Activated T-helper 2 cell treated with anti-CD3 and anti-CD28 coated beads, Interferon-gamma antibody, Interleukin-2, Interleukin-4, amounts not matched to agents 10 μg/mL and 5 μg/mL and 100 μg/mL, durations not matched to agents 14 hours and 24 hours and 36 hours (primary cell): ENCODE measurements at regions not wholly inside any gene's neighbourhood (a gene's known extent, or its start where the extent isn't known, plus 50 kb on each side); places are given as distances from the start of the nearest gene placed in this dataset.
"Not testable (repeated sequence)": the region's sequence is repeated elsewhere in the genome, so short reads cannot be mapped to it uniquely, and the experiment has no call there.

Experiments used
- DNase-seq: peaks from one replicate; pipeline ENCODE4 v3.0.0; 2021; ENCODE audit warnings: low spot score
- H3K27ac Mint-ChIP-seq: one replicate; pipeline ENCODE4 v1.8.0; 2021; ENCODE audit warnings: mixed read lengths
- H3K27me3 Mint-ChIP-seq: one replicate; pipeline ENCODE4 v1.8.0; 2021; ENCODE audit warnings: low read depth, mixed read lengths
- H3K36me3 Mint-ChIP-seq: one replicate; pipeline ENCODE4 v1.8.0; 2021; ENCODE audit warnings: low read depth, mixed read lengths
- H3K4me1 Mint-ChIP-seq: one replicate; pipeline ENCODE4 v1.8.0; 2021; ENCODE audit warnings: low read depth, mixed read lengths
- H3K4me3 Mint-ChIP-seq: one replicate; pipeline ENCODE4 v1.8.0; 2021; ENCODE audit warnings: low read depth, mild to moderate bottlenecking, moderate library complexity, mixed read lengths
- H3K9me3 Mint-ChIP-seq: one replicate; pipeline ENCODE4 v1.8.0; 2021; ENCODE audit warnings: mixed read lengths
- intact Hi-C: fragments of 100-400 bp; cut with micrococcal nuclease; formaldehyde crosslinking; loops from one replicate; pipeline ENCODE4 v1.15.1; 2023

DNA sequence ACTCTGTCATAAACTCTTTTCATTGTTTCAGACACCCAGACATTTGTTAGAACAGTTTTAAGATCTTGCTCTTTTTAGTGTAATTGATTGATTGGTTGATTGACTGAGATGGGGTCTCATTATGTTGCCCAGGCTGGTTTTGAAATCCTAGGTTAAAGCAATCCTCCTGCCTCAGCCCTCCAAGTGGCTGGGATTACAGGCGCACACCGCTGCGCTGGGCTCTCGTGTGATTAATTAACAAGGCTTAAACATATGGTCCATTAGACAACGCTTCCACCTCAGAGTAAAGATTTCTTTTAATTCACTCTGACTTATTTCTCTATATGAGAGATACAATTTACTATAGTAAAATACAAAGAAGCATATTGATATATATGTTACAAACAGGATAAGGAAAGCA, 114.0 kb upstream of the C2CD4B start:
- Mint-ChIP-seq H3K4me1 (no peaks in the 10 kb centered on the region), H3K9me3 (no peaks in the 10 kb centered on the region), H3K4me3 (no peak overlapping the region), H3K27me3 (peaks cover 8% of the 10 kb centered on the region), H3K36me3 (no peaks in the 10 kb centered on the region), H3K27ac (no peak overlapping the region)
- DNase-seq: no peak
- intact Hi-C loops: no loop called here

DNA sequence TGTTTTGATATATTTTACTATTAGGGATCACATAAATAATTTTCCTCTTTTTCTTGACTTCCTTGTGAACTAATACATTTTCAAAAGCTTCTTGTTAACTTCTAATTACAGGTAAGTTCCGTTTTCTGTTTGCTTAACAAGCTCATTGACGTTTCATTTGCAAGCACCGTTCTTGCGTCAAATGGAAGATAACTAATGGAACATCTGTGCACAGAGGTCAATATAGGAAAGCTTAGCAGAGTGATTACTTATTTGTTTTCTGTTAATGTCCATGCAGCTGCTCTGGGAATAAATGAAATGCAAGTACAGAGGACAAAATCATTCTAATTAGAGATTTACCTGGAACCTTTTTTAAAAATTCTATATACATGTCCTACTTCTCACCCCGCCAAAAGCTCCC, 115.5 kb upstream of the C2CD4B start:
- Mint-ChIP-seq H3K36me3 (no peaks in the 10 kb centered on the region), H3K9me3 (no peaks in the 10 kb centered on the region), H3K27ac (no peak overlapping the region), H3K4me3 (no peak overlapping the region), H3K4me1 (no peaks in the 10 kb centered on the region), H3K27me3 (peaks cover 13% of the 10 kb centered on the region)
- no peak for DNase-seq
- intact Hi-C loops: no loop called here

DNA sequence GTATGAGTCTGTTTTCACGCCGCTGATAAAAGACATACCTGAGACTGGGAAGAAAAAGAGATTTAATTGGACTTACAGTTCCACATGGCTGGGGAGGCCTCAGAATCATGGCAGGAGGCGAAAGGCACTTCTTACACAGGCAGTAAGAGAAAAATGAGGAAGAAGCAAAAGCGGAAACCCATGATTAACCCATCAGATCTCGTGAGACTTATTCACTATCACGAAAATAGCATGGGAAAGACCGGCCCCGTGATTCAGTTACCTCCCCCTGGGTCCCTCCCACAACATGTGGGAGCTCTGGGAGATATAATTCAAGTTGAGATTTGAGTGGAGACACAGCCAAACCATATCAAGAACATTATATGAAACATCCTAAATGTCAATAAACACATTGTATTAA, 116.7 kb upstream of the C2CD4B start:
- H3K36me3 Mint-ChIP-seq, H3K27ac Mint-ChIP-seq, DNase-seq, H3K4me1 Mint-ChIP-seq, intact Hi-C loops, H3K4me3 Mint-ChIP-seq, H3K9me3 Mint-ChIP-seq: not testable (repeated sequence)
- H3K27me3 Mint-ChIP-seq: peaks cover 19% of the 10 kb centered on the region

DNA sequence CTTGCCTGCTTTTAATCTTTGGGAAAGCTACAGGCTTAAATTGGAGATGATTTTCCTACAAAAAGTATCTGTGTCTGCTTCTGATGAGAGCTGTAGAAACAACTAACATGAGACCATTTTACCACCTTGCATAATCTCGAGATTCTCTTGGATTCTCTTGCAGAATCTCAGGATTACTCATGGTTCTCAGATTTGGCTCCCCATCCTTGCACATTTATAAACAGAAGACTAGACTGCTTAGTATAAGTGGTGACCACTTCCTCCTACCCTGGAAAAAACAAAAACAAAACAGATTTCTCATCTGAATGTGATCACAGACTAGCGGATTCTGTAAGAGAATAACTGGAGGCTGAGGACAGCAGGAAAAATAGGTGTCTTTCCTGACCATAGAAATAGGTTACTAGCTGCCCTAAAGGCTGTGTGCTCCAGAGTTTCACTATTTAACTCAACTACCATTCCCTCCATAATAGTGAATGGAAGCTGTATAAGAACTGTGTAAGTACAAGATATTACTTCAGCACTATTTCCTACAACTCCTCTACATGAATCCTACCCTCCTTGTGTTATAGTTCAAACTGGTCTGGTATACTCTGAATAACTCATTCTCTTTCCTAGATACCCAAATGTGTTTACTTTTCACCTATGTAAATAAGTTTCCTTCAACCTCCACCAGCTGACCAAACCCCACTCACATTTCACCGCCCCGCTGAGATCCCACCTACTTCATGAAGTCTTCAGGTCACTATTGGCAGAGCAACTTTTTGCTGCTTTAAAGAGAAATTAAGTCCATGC, 122.2 kb upstream of the C2CD4B start:
- H3K36me3 Mint-ChIP-seq: no peaks in the 10 kb centered on the region
- no peak overlapping the region for H3K27ac Mint-ChIP-seq
- DNase-seq: no peak
- H3K9me3 Mint-ChIP-seq: no peaks in the 10 kb centered on the region
- H3K27me3 Mint-ChIP-seq: peaks cover 42% of the 10 kb centered on the region
- H3K4me3 Mint-ChIP-seq: no peak overlapping the region
- H3K4me1 Mint-ChIP-seq: no peaks in the 10 kb centered on the region
- intact Hi-C loops: no loop called here

DNA sequence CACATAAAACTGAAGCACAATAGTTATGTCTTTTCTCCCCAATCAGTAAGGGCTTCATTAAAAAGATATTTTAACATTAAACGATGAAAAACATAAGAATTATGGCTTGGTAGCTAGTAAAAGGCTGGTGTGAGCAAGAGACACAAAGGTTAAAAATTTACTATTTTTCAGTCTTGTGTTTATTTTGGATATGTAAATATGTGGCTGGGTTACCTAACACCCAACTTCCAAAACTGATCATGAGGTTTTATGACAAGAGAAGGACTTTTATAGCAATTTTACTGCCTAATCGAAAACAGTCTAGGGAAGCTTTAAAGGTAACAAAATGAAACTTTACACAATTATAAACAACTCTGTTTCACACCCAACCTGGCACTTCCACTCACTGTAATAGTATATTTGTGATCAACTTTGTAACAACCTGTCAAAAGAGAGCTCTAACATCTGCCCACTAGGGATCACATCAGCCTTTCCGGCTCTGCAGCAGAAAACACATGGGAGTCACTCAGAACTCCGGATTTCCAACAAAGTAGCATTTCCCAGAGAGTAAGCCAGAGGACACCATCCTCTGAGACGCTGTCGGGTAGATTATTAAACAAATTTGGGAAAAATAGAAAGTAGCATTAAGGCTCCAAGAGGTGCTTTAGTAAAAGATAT, 123.4 kb upstream of the C2CD4B start:
- Mint-ChIP-seq H3K36me3 (no peaks in the 10 kb centered on the region), H3K27ac (no peak overlapping the region), H3K4me1 (no peaks in the 10 kb centered on the region), H3K4me3 (no peak overlapping the region), H3K9me3 (no peaks in the 10 kb centered on the region), H3K27me3 (peaks cover 42% of the 10 kb centered on the region)
- intact Hi-C loops: no loop called here
- no peak for DNase-seq

DNA sequence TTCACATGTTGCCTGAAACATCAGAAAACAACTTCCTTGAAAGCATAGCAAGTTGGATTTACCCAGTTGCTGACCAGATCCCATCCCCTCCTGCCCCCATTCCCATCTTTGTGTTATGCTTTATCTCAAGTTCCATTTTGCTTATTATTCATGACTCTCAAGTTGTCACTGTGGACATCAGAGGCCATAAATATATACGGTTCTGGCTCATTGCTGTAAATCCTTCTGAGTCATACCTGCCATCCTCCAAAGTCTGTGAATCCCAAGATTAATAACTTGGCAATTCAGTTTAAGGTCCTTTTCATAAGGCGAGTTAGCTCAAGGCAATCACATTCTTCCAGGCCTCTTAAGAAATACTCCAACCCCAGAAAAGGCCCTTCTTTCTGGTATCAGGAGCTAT, 126.2 kb upstream of the C2CD4B start:
- H3K4me3 Mint-ChIP-seq: no peak overlapping the region
- no peak for DNase-seq
- peaks cover 38% of the 10 kb centered on the region for H3K27me3 Mint-ChIP-seq
- intact Hi-C loops: no loop called here
- H3K27ac Mint-ChIP-seq: no peak overlapping the region
- no peaks in the 10 kb centered on the region for H3K4me1 Mint-ChIP-seq
- H3K9me3 Mint-ChIP-seq: no peaks in the 10 kb centered on the region
- no peaks in the 10 kb centered on the region for H3K36me3 Mint-ChIP-seq

DNA sequence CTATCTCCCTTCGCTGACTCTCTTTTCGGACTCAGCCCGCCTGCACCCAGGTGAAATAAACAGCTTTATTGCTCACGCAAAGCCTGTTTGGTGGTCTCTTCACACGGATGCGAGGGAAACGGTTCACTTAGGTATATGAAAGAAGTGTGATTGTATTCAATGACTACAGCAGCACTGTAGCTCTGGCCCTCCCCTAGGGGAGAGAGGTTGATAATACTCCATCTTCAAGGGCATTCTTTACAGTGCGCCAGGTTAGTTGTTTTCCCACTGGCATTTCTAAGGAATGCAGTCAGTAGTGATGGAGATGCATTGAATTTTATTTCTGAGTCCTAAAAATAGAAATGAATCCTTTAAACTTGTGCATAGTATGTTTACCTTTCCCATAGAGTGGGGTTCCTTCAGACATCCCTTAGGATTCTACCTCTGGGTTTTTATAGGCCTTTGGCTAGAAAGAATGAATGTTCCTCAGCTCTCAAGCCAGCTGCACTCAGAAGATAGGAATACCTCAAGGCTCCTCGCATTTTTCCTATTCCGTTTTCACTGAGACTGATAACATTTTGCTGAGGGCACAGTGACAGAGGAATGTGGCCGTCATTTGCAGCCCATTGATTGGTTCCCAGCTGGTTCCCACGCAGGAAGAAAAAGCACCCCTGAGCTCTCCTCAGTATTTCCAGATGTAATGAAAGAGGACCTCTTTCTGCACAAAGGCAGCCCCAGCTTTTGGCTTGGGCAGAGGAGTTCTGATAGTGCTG, 131.8 kb upstream of the C2CD4B start:
- no peak overlapping the region for H3K4me3 Mint-ChIP-seq
- peaks cover 10% of the 10 kb centered on the region for H3K27me3 Mint-ChIP-seq
- no peaks in the 10 kb centered on the region for H3K36me3 Mint-ChIP-seq
- H3K9me3 Mint-ChIP-seq: no peaks in the 10 kb centered on the region
- no peak overlapping the region for H3K27ac Mint-ChIP-seq
- H3K4me1 Mint-ChIP-seq: no peaks in the 10 kb centered on the region
- intact Hi-C loops: no loop called here
- DNase-seq: no peak

DNA sequence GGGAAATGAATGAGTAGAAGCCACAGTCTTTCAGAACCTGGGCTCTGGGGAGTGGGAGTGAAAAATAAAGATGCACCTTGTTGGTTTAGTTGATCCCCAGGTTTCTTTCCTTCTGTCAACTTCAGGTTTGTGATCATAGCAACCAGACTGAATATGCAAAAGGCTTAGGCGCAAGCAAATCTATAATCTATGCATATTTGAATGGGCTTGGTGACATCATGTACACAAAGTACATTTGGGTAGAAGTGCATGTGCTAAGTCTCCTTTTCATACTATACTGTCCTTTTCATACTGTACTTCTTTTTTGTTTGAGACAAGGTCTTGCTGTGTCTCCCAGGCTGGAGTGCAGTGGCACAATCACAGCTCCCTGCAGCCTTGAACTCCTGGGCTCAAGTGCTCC, 132.4 kb upstream of the C2CD4B start:
- Mint-ChIP-seq H3K9me3 (no peaks in the 10 kb centered on the region), H3K4me3 (no peak overlapping the region), H3K27me3 (peaks cover 8% of the 10 kb centered on the region), H3K4me1 (no peaks in the 10 kb centered on the region), H3K27ac (no peak overlapping the region), H3K36me3 (no peaks in the 10 kb centered on the region)
- DNase-seq: no peak
- intact Hi-C loops: no loop called here

DNA sequence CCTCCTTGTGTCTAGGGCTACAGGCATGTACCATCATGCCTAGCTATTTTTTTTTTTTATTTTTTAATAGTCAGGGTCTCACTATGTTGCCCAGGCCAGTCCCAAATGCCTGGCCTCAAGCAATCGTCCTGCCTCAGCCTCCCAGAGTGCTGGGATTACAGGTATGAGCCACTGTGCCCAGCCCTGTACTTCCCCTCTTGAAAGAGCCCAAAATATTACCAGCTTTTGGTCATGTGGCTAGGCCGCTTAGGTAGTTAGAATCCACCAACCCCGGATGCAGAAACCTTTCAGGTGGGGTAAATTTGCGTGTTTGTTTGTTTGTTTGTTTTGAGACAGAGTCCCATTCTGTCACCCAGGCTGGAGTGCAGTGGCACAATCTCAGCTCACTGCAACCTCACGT, 132.8 kb upstream of the C2CD4B start:
- H3K9me3 Mint-ChIP-seq: no peaks in the 10 kb centered on the region
- no peaks in the 10 kb centered on the region for H3K4me1 Mint-ChIP-seq
- DNase-seq: no peak
- peaks cover 8% of the 10 kb centered on the region for H3K27me3 Mint-ChIP-seq
- no peaks in the 10 kb centered on the region for H3K36me3 Mint-ChIP-seq
- no peak overlapping the region for H3K27ac Mint-ChIP-seq
- intact Hi-C loops: no loop called here
- no peak overlapping the region for H3K4me3 Mint-ChIP-seq

DNA sequence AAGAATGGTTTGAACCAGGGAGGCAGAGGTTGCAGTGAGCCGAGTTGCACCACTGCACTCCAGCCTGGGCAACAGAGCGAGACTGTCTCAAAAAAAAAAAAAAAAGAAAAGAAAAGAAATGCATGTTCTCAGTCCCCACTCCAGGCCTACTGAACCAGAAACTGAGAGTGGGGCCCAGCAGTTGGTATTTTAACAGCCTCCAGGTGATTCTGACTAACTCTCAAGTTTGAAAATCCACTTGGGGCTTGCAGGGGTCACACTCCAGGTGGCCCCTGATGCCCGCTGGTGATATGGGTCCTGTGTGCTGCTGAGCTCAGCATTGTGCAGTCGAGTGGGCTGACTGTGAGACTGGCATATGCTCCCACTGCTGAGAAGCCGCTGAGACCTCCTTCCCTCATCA, 133.7 kb upstream of the C2CD4B start:
- no peak overlapping the region for H3K27ac Mint-ChIP-seq
- H3K27me3 Mint-ChIP-seq: peaks cover 8% of the 10 kb centered on the region
- no peaks in the 10 kb centered on the region for H3K9me3 Mint-ChIP-seq
- no peak for DNase-seq
- intact Hi-C loops: no loop called here
- no peaks in the 10 kb centered on the region for H3K4me1 Mint-ChIP-seq
- no peaks in the 10 kb centered on the region for H3K36me3 Mint-ChIP-seq
- H3K4me3 Mint-ChIP-seq: no peak overlapping the region

DNA sequence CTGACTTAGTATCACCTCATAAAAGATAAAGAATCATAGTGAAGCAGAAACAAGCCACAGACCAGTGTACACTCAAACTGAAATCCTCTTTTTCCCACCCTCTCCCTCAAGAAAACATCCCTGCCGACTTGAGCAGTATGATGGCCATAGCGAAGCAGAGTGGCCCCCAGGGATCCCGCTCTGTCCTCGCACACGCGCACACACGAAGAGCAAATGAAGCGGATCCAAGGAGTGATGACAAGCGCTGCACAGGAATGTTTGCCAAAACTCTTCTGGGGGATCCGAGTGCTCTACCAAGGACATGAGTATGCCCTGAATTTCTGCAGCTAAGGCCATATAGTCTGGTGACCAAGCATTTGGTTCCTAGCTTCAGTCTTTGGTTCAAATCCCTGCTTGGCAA, 134.5 kb upstream of the C2CD4B start:
- Mint-ChIP-seq H3K36me3 (no peaks in the 10 kb centered on the region), H3K4me3 (no peak overlapping the region), H3K9me3 (no peaks in the 10 kb centered on the region), H3K27ac (no peak overlapping the region), H3K27me3 (peaks cover 6% of the 10 kb centered on the region), H3K4me1 (no peaks in the 10 kb centered on the region)
- DNase-seq: no peak
- intact Hi-C loops: no loop called here

DNA sequence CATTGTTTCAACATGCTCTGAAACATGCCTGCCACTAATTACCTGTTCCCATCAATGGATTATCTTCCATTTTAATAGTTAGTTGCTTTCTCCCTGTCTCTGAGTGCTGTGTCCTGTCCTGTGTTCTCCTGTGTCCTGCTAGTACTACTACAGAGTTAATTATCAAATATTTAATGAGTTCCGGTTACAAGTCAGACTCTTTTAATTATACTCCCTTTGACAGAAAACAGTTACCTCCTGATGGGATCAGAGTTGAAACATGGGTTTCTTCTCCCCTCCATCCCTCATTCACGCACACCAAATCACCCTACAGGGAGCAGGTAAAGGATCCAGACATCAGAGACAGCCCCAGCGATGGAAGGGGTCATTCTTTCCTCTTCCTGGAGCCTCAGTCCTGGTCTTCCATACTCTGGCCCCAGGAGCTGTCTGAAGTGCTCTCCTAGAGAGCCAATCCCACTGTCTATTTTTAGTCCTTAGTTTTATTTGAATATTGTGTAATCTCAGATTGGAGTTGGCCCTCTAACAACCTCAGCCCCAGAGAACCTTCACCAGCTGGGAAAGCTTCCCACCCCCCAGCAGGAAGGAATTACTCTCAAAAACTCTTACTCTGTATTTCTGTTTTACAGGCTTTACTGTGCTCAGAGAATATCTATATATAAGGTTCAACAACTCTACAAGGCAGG, 137.0 kb upstream of the C2CD4B start:
- Mint-ChIP-seq H3K27ac (no peak overlapping the region), H3K9me3 (no peaks in the 10 kb centered on the region), H3K4me3 (no peak overlapping the region), H3K4me1 (peaks cover 8% of the 10 kb centered on the region), H3K36me3 (no peaks in the 10 kb centered on the region), H3K27me3 (peaks cover 3% of the 10 kb centered on the region)
- no peak for DNase-seq
- intact Hi-C loops: no loop called here
